Activated CD4-positive, alpha-beta T cell treated with anti-CD3 and anti-CD28 coated beads for 36 hours (primary cell): ENCODE measurements at regions not wholly inside any gene's neighbourhood (a gene's known extent, or its start where the extent isn't known, plus 50 kb on each side); places are given as distances from the start of the nearest gene placed in this dataset.
"Not testable (repeated sequence)": the region's sequence is repeated elsewhere in the genome, so short reads cannot be mapped to it uniquely, and the experiment has no call there.

Source experiments
- ATAC-seq: fragments of 200-7000 bp; cut with Tn5 transposase; one replicate; pipeline ENCODE4 v1.10.0; 2021; ENCODE audit warnings: mild to moderate bottlenecking, moderate library complexity
- CTCF ChIA-PET: fragments of 350-600 bp; sonication (Branson Sonifier 250); formaldehyde crosslinking; loops from one replicate; lab custom pipeline; 2021; ENCODE audit warnings: antibody characterized with exemption; lab: Charles Lee
- POLR2A ChIA-PET: fragments of 350-600 bp; sonication (Branson Sonifier 250); formaldehyde crosslinking; loops from one replicate; lab custom pipeline; 2021; ENCODE audit warnings: antibody characterized with exemption, inconsistent platforms; lab: Charles Lee
- DNase-seq: peaks from one replicate; pipeline ENCODE4 v3.0.0-alpha.2; 2020
- H3K27ac Mint-ChIP-seq: one replicate; pipeline ENCODE4 v1.8.0; 2021; ENCODE audit warnings: mixed read lengths
- H3K27me3 Mint-ChIP-seq: one replicate; pipeline ENCODE4 v1.8.0; 2021; ENCODE audit warnings: mixed read lengths
- H3K36me3 Mint-ChIP-seq: one replicate; pipeline ENCODE4 v1.8.0; 2021; ENCODE audit warnings: low read depth, mixed read lengths
- H3K4me1 Mint-ChIP-seq: one replicate; pipeline ENCODE4 v1.8.0; 2021; ENCODE audit warnings: mixed read lengths
- H3K4me3 Mint-ChIP-seq: one replicate; pipeline ENCODE4 v1.8.0; 2021; ENCODE audit warnings: mild to moderate bottlenecking, moderate library complexity, mixed read lengths
- H3K9me3 Mint-ChIP-seq: one replicate; pipeline ENCODE4 v1.8.0; 2021; ENCODE audit warnings: low read depth, mixed read lengths
- intact Hi-C, 2 experiments: fragments of 100-400 bp; cut with DNase I in 1 of 2; cut with micrococcal nuclease in 1 of 2; formaldehyde crosslinking; loops; one replicate each; pipeline versions ENCODE4 v1.14.2 to v1.15.1; 2022 to 2024; cut with DNase I, micrococcal nuclease

GRCh38 chr2:106320439-106320838 is 126.3 kb upstream of the UXS1 start:
- H3K27ac Mint-ChIP-seq, ATAC-seq, DNase-seq, H3K9me3 Mint-ChIP-seq, POLR2A ChIA-PET, H3K36me3 Mint-ChIP-seq, intact Hi-C loops, H3K4me1 Mint-ChIP-seq, CTCF ChIA-PET, H3K27me3 Mint-ChIP-seq, H3K4me3 Mint-ChIP-seq: not testable (repeated sequence)

DNA sequence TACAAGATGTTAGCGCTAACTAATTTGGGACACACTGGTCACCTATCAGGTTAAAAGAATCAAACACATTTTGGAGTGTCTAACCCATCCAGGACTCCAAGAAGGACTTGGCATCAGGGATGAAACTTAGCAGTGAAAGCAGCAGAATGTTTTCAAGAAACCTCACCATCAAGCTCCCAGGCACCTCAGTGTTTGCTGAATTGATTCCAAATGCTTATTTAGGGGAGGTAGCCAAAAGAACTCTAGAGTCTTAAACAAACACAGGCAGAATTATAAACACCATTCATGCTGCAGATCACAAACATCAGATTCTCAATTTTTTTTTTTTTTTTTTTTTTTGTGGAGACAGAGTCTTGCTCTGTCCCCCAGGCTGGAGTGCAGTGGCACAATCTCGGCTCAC is 122.8 kb upstream of the UXS1 start:
- CTCF ChIA-PET = interaction anchor here (0.7 to 0.9 kb wide), 2 partner anchors 13 to 350 kb away, joined by 3 read pairs; no protein-coding TSS in a partner anchor
- no peak for DNase-seq
- H3K9me3 Mint-ChIP-seq = peaks cover 2% of the 10 kb centered on the region
- H3K4me3 Mint-ChIP-seq = no peak overlapping the region
- no peak for ATAC-seq
- intact Hi-C loops = no loop called here
- H3K27ac Mint-ChIP-seq = no peak overlapping the region
- no peaks in the 10 kb centered on the region for H3K36me3 Mint-ChIP-seq
- H3K4me1 Mint-ChIP-seq = peaks cover 6% of the 10 kb centered on the region
- POLR2A ChIA-PET = no interaction called here
- no peaks in the 10 kb centered on the region for H3K27me3 Mint-ChIP-seq

GRCh38 chr2:106314444-106314843 is 120.3 kb upstream of the UXS1 start:
- no peaks in the 10 kb centered on the region for H3K27me3 Mint-ChIP-seq
- intact Hi-C loops = no loop called here
- DNase-seq (no peak), ATAC-seq (peak; percentile 55)
- POLR2A ChIA-PET = no interaction called here
- no peak overlapping the region for H3K4me3 Mint-ChIP-seq
- CTCF ChIA-PET = no interaction called here
- H3K36me3 Mint-ChIP-seq = no peaks in the 10 kb centered on the region
- H3K4me1 Mint-ChIP-seq = peaks cover 6% of the 10 kb centered on the region
- H3K27ac Mint-ChIP-seq = no peak overlapping the region
- no peaks in the 10 kb centered on the region for H3K9me3 Mint-ChIP-seq

GRCh38 chr2:106311041-106311370 is 116.9 kb upstream of the UXS1 start:
- Mint-ChIP-seq H3K4me1 (peaks cover 6% of the 10 kb centered on the region), H3K9me3 (no peaks in the 10 kb centered on the region), H3K4me3 (no peak overlapping the region), H3K27ac (no peak overlapping the region), H3K27me3 (peaks cover 2% of the 10 kb centered on the region), H3K36me3 (no peaks in the 10 kb centered on the region)
- ATAC-seq (no peak), DNase-seq (no peak)
- intact Hi-C loops = no loop called here
- ChIA-PET CTCF (no interaction called here), POLR2A (no interaction called here)

DNA sequence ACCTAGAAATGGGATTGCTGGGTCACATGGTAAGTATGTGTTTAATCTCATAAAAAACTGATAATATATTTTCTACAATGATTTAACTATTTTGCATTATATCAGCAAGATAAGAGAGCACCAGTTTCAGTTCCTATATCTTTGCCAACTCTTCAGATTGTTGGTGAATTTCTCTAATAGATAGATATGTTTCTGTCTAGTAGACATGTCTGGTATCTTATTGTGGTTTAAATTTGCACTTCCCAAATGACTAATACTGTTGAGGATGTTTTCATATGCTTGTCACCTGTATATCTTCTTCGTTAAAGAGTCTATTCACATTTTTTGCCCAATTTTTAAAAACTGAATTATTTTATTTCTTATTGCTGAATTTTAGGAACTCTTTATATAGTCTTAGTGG is 113.8 kb upstream of the UXS1 start:
- H3K4me1 Mint-ChIP-seq = no peaks in the 10 kb centered on the region
- no peak for ATAC-seq
- ChIA-PET POLR2A (no interaction called here), CTCF (no interaction called here)
- intact Hi-C loops = no loop called here
- no peaks in the 10 kb centered on the region for H3K9me3 Mint-ChIP-seq
- peaks cover 2% of the 10 kb centered on the region for H3K27me3 Mint-ChIP-seq
- no peak for DNase-seq
- H3K27ac Mint-ChIP-seq = no peak overlapping the region
- no peaks in the 10 kb centered on the region for H3K36me3 Mint-ChIP-seq
- no peak overlapping the region for H3K4me3 Mint-ChIP-seq

DNA sequence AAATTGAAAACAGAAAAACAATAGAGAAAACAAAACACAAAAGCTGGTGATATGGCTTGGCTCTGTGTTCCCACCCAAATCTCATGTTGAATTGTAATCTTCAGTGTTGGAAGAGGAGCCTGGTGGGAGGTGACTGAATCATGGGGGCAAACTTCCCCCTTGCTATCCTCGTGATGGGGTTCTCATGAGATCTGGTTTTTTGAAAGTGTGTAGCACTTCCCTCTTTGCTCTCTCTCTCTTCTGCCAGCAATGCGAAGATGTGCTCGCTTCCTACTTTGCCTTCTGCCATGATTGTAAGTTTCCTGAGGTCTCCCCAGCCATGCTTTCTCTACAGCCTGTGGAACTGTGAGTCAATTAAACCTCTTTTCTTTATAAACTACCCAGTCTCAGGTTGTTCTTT is 112.3 kb upstream of the UXS1 start:
- H3K27me3 Mint-ChIP-seq = peaks cover 2% of the 10 kb centered on the region
- ATAC-seq = no peak
- H3K27ac Mint-ChIP-seq = no peak overlapping the region
- H3K4me1 Mint-ChIP-seq = no peaks in the 10 kb centered on the region
- ChIA-PET CTCF (interaction anchor here (1.0 kb wide), 1 partner anchor 255 kb away, joined by 3 read pairs; no protein-coding TSS in a partner anchor), POLR2A (no interaction called here)
- H3K9me3 Mint-ChIP-seq = no peaks in the 10 kb centered on the region
- no peak for DNase-seq
- H3K4me3 Mint-ChIP-seq = no peak overlapping the region
- H3K36me3 Mint-ChIP-seq = no peaks in the 10 kb centered on the region
- intact Hi-C loops = no loop called here

DNA sequence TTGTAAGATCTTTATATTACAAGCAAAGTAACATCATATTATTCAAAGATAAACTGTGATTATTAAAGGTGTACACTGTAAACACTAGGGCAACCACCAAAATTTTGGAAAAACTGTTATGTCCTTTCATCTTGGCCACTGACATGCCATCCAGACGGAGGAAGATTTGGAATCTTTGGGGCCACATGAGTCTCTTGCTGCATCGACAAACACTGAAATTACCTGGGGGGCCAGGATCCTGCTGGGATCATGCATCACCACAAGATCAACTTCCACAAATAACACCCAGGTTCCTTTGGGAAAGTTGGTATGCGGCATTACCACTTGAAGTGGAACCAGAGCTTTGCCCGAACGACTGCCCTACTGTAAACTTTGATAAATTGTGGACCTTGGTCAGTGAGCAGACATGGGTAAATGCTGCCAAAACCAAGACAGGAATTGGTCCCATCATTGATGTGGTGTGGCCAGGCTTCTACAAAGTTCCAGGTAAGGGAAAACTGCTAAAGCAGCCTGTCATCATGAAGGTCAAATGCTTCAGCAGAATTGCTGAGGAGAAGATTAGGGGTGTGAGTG is 110.6 kb upstream of the UXS1 start:
- H3K36me3 Mint-ChIP-seq = no peaks in the 10 kb centered on the region
- H3K9me3 Mint-ChIP-seq = no peaks in the 10 kb centered on the region
- no peaks in the 10 kb centered on the region for H3K4me1 Mint-ChIP-seq
- H3K4me3 Mint-ChIP-seq = no peak overlapping the region
- intact Hi-C loops = no loop called here
- peaks cover 2% of the 10 kb centered on the region for H3K27me3 Mint-ChIP-seq
- CTCF ChIA-PET = no interaction called here
- POLR2A ChIA-PET = no interaction called here
- ATAC-seq = no peak
- no peak for DNase-seq
- no peak overlapping the region for H3K27ac Mint-ChIP-seq

- H3K4me3 Mint-ChIP-seq = no peak overlapping the region
- H3K9me3 Mint-ChIP-seq = no peaks in the 10 kb centered on the region
- no peaks in the 10 kb centered on the region for H3K27me3 Mint-ChIP-seq
- H3K36me3 Mint-ChIP-seq = no peaks in the 10 kb centered on the region
- DNase-seq (no peak), ATAC-seq (no peak)
- no peaks in the 10 kb centered on the region for H3K4me1 Mint-ChIP-seq
- H3K27ac Mint-ChIP-seq = no peak overlapping the region
- ChIA-PET CTCF (no interaction called here), POLR2A (no interaction called here)
- intact Hi-C loops = no loop called here
Measured at GRCh38 chr2:106299696-106300095, 105.6 kb upstream of the UXS1 start.

DNA sequence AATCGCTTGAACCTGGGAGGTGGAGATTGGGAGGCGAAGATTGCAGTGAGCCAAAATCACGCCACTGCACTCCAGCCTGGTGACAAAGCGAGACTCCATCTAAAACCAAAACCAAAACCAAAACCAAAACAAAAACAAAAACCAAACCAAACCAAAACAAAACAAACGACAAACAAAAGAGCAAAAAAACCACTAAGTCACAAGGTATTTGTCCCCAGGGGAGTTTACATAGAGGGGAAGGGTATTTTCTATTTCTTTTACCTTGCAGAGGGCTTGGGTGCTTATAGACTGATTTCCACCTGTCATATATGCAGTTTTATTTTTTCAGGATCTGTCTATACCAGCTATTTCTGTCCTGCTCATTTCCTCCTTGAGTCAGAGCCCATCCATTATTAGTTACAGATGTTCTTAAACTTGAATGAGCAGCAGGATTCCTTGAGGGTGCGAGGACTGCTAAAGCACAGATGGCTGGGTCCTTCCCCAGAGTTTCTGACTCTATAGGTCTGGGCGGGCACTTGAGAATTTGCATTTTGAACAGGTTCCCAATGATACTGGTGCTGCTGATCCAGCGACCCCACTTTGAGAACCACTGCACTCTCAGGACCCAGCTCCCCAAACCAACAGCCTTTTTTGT is 102.2 kb upstream of the UXS1 start:
- ATAC-seq = no peak
- H3K27me3 Mint-ChIP-seq = no peaks in the 10 kb centered on the region

GRCh38 chr2:106294182-106294581 is 100.1 kb upstream of the UXS1 start:
- intact Hi-C loops = no loop called here
- Mint-ChIP-seq H3K27ac (no peak overlapping the region), H3K27me3 (no peaks in the 10 kb centered on the region), H3K4me1 (no peaks in the 10 kb centered on the region), H3K9me3 (no peaks in the 10 kb centered on the region), H3K4me3 (no peak overlapping the region), H3K36me3 (no peaks in the 10 kb centered on the region)
- ATAC-seq = no peak
- DNase-seq = no peak
- ChIA-PET CTCF (no interaction called here), POLR2A (no interaction called here)

More for the DNA sequence above, 102.2 kb upstream of the UXS1 start:
- Mint-ChIP-seq H3K4me1 (no peaks in the 10 kb centered on the region), H3K9me3 (no peaks in the 10 kb centered on the region), H3K36me3 (no peaks in the 10 kb centered on the region), H3K4me3 (no peak overlapping the region), H3K27ac (no peak overlapping the region)
- no peak for DNase-seq
- ChIA-PET CTCF (no interaction called here), POLR2A (no interaction called here)
- intact Hi-C loops = no loop called here

- Mint-ChIP-seq H3K4me1 (no peaks in the 10 kb centered on the region), H3K27ac (no peak overlapping the region), H3K27me3 (no peaks in the 10 kb centered on the region), H3K36me3 (no peaks in the 10 kb centered on the region), H3K9me3 (no peaks in the 10 kb centered on the region), H3K4me3 (no peak overlapping the region)
- CTCF ChIA-PET = interaction anchor here (0.6 kb wide), 1 partner anchor 249 kb away, joined by 3 read pairs; no protein-coding TSS in a partner anchor
- intact Hi-C loops = no loop called here
- POLR2A ChIA-PET = no interaction called here
- DNase-seq = no peak
- ATAC-seq = no peak
Measured at GRCh38 chr2:106293271-106293783, 99.2 kb upstream of the UXS1 start.

DNA sequence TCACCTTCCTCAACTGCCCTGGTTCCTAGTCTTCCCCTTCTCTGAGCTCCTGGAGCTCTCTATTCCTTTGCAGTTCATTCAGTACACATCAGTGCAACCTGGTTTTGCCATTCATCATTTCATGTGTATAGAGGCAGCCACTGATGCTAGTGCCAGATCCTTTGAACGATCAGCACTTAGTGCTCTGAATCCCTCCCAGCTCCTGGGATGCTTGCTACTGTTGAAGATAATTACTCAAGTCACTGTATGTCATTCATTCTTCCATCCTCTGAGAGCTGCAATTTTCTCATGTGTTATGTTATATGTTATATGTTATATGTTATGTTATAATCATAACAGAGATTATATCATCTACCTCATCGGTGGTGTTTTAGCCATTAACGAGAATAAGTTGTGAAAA is 98.5 kb upstream of the UXS1 start:
- no peaks in the 10 kb centered on the region for H3K36me3 Mint-ChIP-seq
- H3K27ac Mint-ChIP-seq = no peak overlapping the region
- intact Hi-C loops = no loop called here
- ATAC-seq (no peak), DNase-seq (no peak)
- no peaks in the 10 kb centered on the region for H3K27me3 Mint-ChIP-seq
- H3K9me3 Mint-ChIP-seq = no peaks in the 10 kb centered on the region
- no peak overlapping the region for H3K4me3 Mint-ChIP-seq
- ChIA-PET POLR2A (no interaction called here), CTCF (no interaction called here)
- no peaks in the 10 kb centered on the region for H3K4me1 Mint-ChIP-seq
